Activated naive CD4-positive, alpha-beta T cell treated with anti-CD3 and anti-CD28 coated beads, Interleukin-2, amount 10 ng/mL, durations not matched to agents 7 days and 5 days (primary cell): ENCODE measurements at regions not wholly inside any gene's neighbourhood (a gene's known extent, or its start where the extent isn't known, plus 50 kb on each side); places are given as distances from the start of the nearest gene placed in this dataset.

Source experiments
- CTCF ChIA-PET: fragments of 350-600 bp; sonication (Branson Sonifier 250); formaldehyde crosslinking; loops from one replicate; lab custom pipeline; 2021; ENCODE audit warnings: antibody characterized with exemption; lab: Charles Lee
- DNase-seq: peaks from one replicate; pipeline ENCODE4 v3.0.0-alpha.2; 2020
- H3K27ac Mint-ChIP-seq: one replicate; pipeline ENCODE4 v1.8.0; 2021; ENCODE audit warnings: mild to moderate bottlenecking, moderate library complexity, mixed read lengths
- H3K27me3 Mint-ChIP-seq: one replicate; pipeline ENCODE4 v1.8.0; 2021; ENCODE audit warnings: mild to moderate bottlenecking, mixed read lengths
- H3K36me3 Mint-ChIP-seq: one replicate; pipeline ENCODE4 v1.8.0; 2021; ENCODE audit warnings: mixed read lengths
- H3K4me1 Mint-ChIP-seq: one replicate; pipeline ENCODE4 v1.8.0; 2021; ENCODE audit warnings: mixed read lengths
- H3K4me3 Mint-ChIP-seq: one replicate; pipeline ENCODE4 v1.8.0; 2021; ENCODE audit warnings: mild to moderate bottlenecking, moderate library complexity, mixed read lengths
- H3K9me3 Mint-ChIP-seq: one replicate; pipeline ENCODE4 v1.8.0; 2021; ENCODE audit warnings: mixed read lengths

GRCh38 chr11:70522309-70522592 is 123.9 kb downstream of the CTTN start:
- H3K9me3 Mint-ChIP-seq = no peaks in the 10 kb centered on the region
- CTCF ChIA-PET = no interaction called here

GRCh38 chr11:70522593-70523311 is 124.4 kb downstream of the CTTN start:
- DNase-seq = no peak
- no peaks in the 10 kb centered on the region for H3K36me3 Mint-ChIP-seq
- no peaks in the 10 kb centered on the region for H3K4me1 Mint-ChIP-seq
- H3K4me3 Mint-ChIP-seq = no peak overlapping the region
- H3K27me3 Mint-ChIP-seq = peaks cover 33% of the 10 kb centered on the region
- CTCF ChIA-PET = no interaction called here
- no peaks in the 10 kb centered on the region for H3K9me3 Mint-ChIP-seq
- H3K27ac Mint-ChIP-seq = no peak overlapping the region

More at GRCh38 chr11:70522309-70522592, 123.9 kb downstream of the CTTN start:
- Mint-ChIP-seq H3K27me3 (peaks cover 33% of the 10 kb centered on the region), H3K36me3 (no peaks in the 10 kb centered on the region), H3K27ac (no peak overlapping the region), H3K4me1 (no peaks in the 10 kb centered on the region), H3K4me3 (no peak overlapping the region)
- DNase-seq = no peak

GRCh38 chr11:70523384-70524095 is 125.2 kb downstream of the CTTN start:
- H3K9me3 Mint-ChIP-seq = no peaks in the 10 kb centered on the region
- H3K27ac Mint-ChIP-seq = no peak overlapping the region
- no peaks in the 10 kb centered on the region for H3K4me1 Mint-ChIP-seq
- CTCF ChIA-PET = no interaction called here
- no peak overlapping the region for H3K4me3 Mint-ChIP-seq
- H3K36me3 Mint-ChIP-seq = no peaks in the 10 kb centered on the region
- peaks cover 32% of the 10 kb centered on the region for H3K27me3 Mint-ChIP-seq
- DNase-seq = no peak

- H3K9me3 Mint-ChIP-seq = no peaks in the 10 kb centered on the region
- CTCF ChIA-PET = no interaction called here
- no peaks in the 10 kb centered on the region for H3K36me3 Mint-ChIP-seq
- H3K4me1 Mint-ChIP-seq = no peaks in the 10 kb centered on the region
- H3K27me3 Mint-ChIP-seq = peaks cover 29% of the 10 kb centered on the region
- DNase-seq = no peak
- no peak overlapping the region for H3K4me3 Mint-ChIP-seq
- no peak overlapping the region for H3K27ac Mint-ChIP-seq
Measured at GRCh38 chr11:70524096-70524922, 126.0 kb downstream of the CTTN start.

- peaks cover 29% of the 10 kb centered on the region for H3K27me3 Mint-ChIP-seq
- CTCF ChIA-PET = no interaction called here
- DNase-seq = no peak
- H3K4me1 Mint-ChIP-seq = no peaks in the 10 kb centered on the region
- peaks cover 4% of the 10 kb centered on the region for H3K9me3 Mint-ChIP-seq
- H3K4me3 Mint-ChIP-seq = no peak overlapping the region
- no peaks in the 10 kb centered on the region for H3K36me3 Mint-ChIP-seq
- no peak overlapping the region for H3K27ac Mint-ChIP-seq
Measured at GRCh38 chr11:70525006-70525405, 126.7 kb downstream of the CTTN start.

GRCh38 chr11:70525466-70525865 is 127.1 kb downstream of the CTTN start:
- Mint-ChIP-seq H3K9me3 (peaks cover 4% of the 10 kb centered on the region), H3K27me3 (peaks cover 29% of the 10 kb centered on the region), H3K27ac (no peak overlapping the region), H3K4me3 (no peak overlapping the region), H3K36me3 (no peaks in the 10 kb centered on the region), H3K4me1 (no peaks in the 10 kb centered on the region)
- CTCF ChIA-PET = no interaction called here
- DNase-seq = no peak

- H3K27me3 Mint-ChIP-seq = peaks cover 29% of the 10 kb centered on the region
- H3K4me3 Mint-ChIP-seq = no peak overlapping the region
- no peak overlapping the region for H3K27ac Mint-ChIP-seq
- CTCF ChIA-PET = no interaction called here
- H3K9me3 Mint-ChIP-seq = peaks cover 6% of the 10 kb centered on the region
- H3K4me1 Mint-ChIP-seq = no peaks in the 10 kb centered on the region
- DNase-seq = peak; percentile 10
- no peaks in the 10 kb centered on the region for H3K36me3 Mint-ChIP-seq
Measured at GRCh38 chr11:70526116-70527045, 128.1 kb downstream of the CTTN start.

- Mint-ChIP-seq H3K9me3 (peaks cover 6% of the 10 kb centered on the region), H3K4me3 (no peak overlapping the region), H3K27me3 (peaks cover 23% of the 10 kb centered on the region), H3K36me3 (no peaks in the 10 kb centered on the region), H3K4me1 (no peaks in the 10 kb centered on the region), H3K27ac (no peak overlapping the region)
- DNase-seq = no peak
- CTCF ChIA-PET = no interaction called here
Measured at GRCh38 chr11:70527046-70527395, 128.7 kb downstream of the CTTN start.

- Mint-ChIP-seq H3K27ac (no peak overlapping the region), H3K36me3 (no peaks in the 10 kb centered on the region), H3K9me3 (peaks cover 6% of the 10 kb centered on the region), H3K27me3 (peaks cover 18% of the 10 kb centered on the region), H3K4me3 (no peak overlapping the region), H3K4me1 (no peaks in the 10 kb centered on the region)
- CTCF ChIA-PET = no interaction called here
- DNase-seq = peak; percentile 10
Measured at GRCh38 chr11:70527429-70528045, 129.2 kb downstream of the CTTN start.

- Mint-ChIP-seq H3K36me3 (no peaks in the 10 kb centered on the region), H3K27ac (no peak overlapping the region), H3K4me3 (no peak overlapping the region), H3K4me1 (no peaks in the 10 kb centered on the region), H3K27me3 (peaks cover 12% of the 10 kb centered on the region), H3K9me3 (peaks cover 6% of the 10 kb centered on the region)
- CTCF ChIA-PET = no interaction called here
- DNase-seq = peak; percentile 17
Measured at GRCh38 chr11:70528046-70528793, 129.9 kb downstream of the CTTN start.

- H3K4me1 Mint-ChIP-seq = no peaks in the 10 kb centered on the region
- H3K27ac Mint-ChIP-seq = no peak overlapping the region
- DNase-seq = peak; percentile 2
- peaks cover 10% of the 10 kb centered on the region for H3K27me3 Mint-ChIP-seq
- no peak overlapping the region for H3K4me3 Mint-ChIP-seq
- CTCF ChIA-PET = no interaction called here
- H3K9me3 Mint-ChIP-seq = peaks cover 8% of the 10 kb centered on the region
- no peaks in the 10 kb centered on the region for H3K36me3 Mint-ChIP-seq
Measured at GRCh38 chr11:70528794-70529580, 130.7 kb downstream of the CTTN start.

- no peaks in the 10 kb centered on the region for H3K36me3 Mint-ChIP-seq
- no peak overlapping the region for H3K27ac Mint-ChIP-seq
- no peaks in the 10 kb centered on the region for H3K4me1 Mint-ChIP-seq
- DNase-seq = no peak
- no peak overlapping the region for H3K4me3 Mint-ChIP-seq
- peaks cover 8% of the 10 kb centered on the region for H3K9me3 Mint-ChIP-seq
- H3K27me3 Mint-ChIP-seq = peaks cover 2% of the 10 kb centered on the region
- CTCF ChIA-PET = no interaction called here
Measured at GRCh38 chr11:70530010-70530409, 131.7 kb downstream of the CTTN start.
